IMR-90 (cell line): ENCODE measurements at regions not wholly inside any gene's neighbourhood (a gene's known extent, or its start where the extent isn't known, plus 50 kb on each side); places are given as distances from the start of the nearest gene placed in this dataset.

Source experiments
- ATAC-seq: fragments of 200-7000 bp; cut with Tn5 transposase; 2 replicates; pipeline ENCODE4 v1.9.1; 2020; ENCODE audit warnings: low read depth, mild to moderate bottlenecking, moderate library complexity
- BruUV-seq: library from RNA; stranded (reverse); fragments of 400-500 nt; replicated peaks from 2 replicates; lab custom pipeline; 2021; lab: Mats Ljungman, UMichigan
- CTCF ChIA-PET: fragments of 300-600 bp; formaldehyde crosslinking; extraction: SDS; loops from one replicate; lab custom pipeline; 2021; ENCODE audit warnings: antibody characterized with exemption; lab: Yijun Ruan, JAX
- POLR2A ChIA-PET: fragments of 300-600 bp; sonication (Branson Sonifier 250); formaldehyde crosslinking; loops from one replicate; lab custom pipeline; 2022; ENCODE audit warnings: antibody characterized with exemption; ENCODE audit not compliant: unreplicated experiment; lab: Charles Lee
- DNase-seq: peaks from one replicate; pipeline ENCODE4 v3.0.0; 2013
- H2AFZ ChIP-seq: replicated peaks from 2 replicates; pipeline ENCODE3; 2013; ENCODE audit warnings: low read length, mild to moderate bottlenecking; ENCODE audit not compliant: poor library complexity
- H2AK5ac ChIP-seq: 2 replicates; pipeline ENCODE4 v1.6.1; 2013; ENCODE audit warnings: low read depth, low read length, inconsistent platforms
- H2AK9ac ChIP-seq: replicated peaks from 2 replicates; pipeline ENCODE3; 2013; ENCODE audit warnings: mild to moderate bottlenecking, low read depth, low read length, moderate library complexity; ENCODE audit not compliant: poor library complexity
- H2BK120ac ChIP-seq: 2 replicates; pipeline ENCODE4 v1.6.1; 2013; ENCODE audit warnings: low read depth, low read length, inconsistent platforms
- H2BK15ac ChIP-seq: 3 replicates; pipeline ENCODE4 v1.6.1; 2013; ENCODE audit warnings: low read depth, low read length, inconsistent platforms
- H2BK20ac ChIP-seq: 2 replicates; pipeline ENCODE4 v1.6.1; 2013; ENCODE audit warnings: low read depth, mild to moderate bottlenecking, inconsistent platforms, low read length, moderate library complexity
- H2BK5ac ChIP-seq: 2 replicates; pipeline ENCODE4 v1.6.1; 2013; ENCODE audit warnings: mild to moderate bottlenecking, low read depth, low read length, inconsistent platforms; ENCODE audit not compliant: poor library complexity, severe bottlenecking
- H3K14ac ChIP-seq: replicated peaks from 2 replicates; pipeline ENCODE4 v1.6.1; 2013; ENCODE audit warnings: low read depth, low read length, inconsistent platforms
- H3K18ac ChIP-seq: 2 replicates; pipeline ENCODE4 v1.6.1; 2013; ENCODE audit warnings: low read depth, low read length, control low read depth
- H3K23ac ChIP-seq: 2 replicates; pipeline ENCODE4 v1.6.1; 2013; ENCODE audit warnings: low read depth, low read length, inconsistent platforms
- H3K27ac ChIP-seq: 2 replicates; pipeline ENCODE4 v1.5.1; 2013; ENCODE audit warnings: mild to moderate bottlenecking, control low read depth, low read length; ENCODE audit not compliant: insufficient read depth
- H3K27me3 ChIP-seq: 2 replicates; pipeline ENCODE4 v1.6.1; 2013; ENCODE audit warnings: low read length; ENCODE audit not compliant: control insufficient read depth, insufficient read depth
- H3K36me3 ChIP-seq: 2 replicates; pipeline ENCODE4 v1.6.1; 2013; ENCODE audit warnings: low read length, mixed read lengths; ENCODE audit not compliant: control insufficient read depth, insufficient read depth
- H3K4ac ChIP-seq: 2 replicates; pipeline ENCODE4 v1.6.1; 2013; ENCODE audit warnings: low read depth, low read length, inconsistent platforms
- H3K4me1 ChIP-seq: 2 replicates; pipeline ENCODE4 v1.6.1; 2013; ENCODE audit warnings: low read length, mixed read lengths; ENCODE audit not compliant: control insufficient read depth, insufficient read depth
- H3K4me2 ChIP-seq: 2 replicates; pipeline ENCODE4 v1.6.1; 2013; ENCODE audit warnings: low read depth, mild to moderate bottlenecking, control low read depth, low read length, moderate library complexity
- H3K4me3 ChIP-seq: 2 replicates; pipeline ENCODE4 v1.5.1; 2013; ENCODE audit warnings: low read depth, mild to moderate bottlenecking, control low read depth, low read length, moderate library complexity; ENCODE audit not compliant: insufficient read depth
- H3K56ac ChIP-seq: 2 replicates; pipeline ENCODE4 v1.6.1; 2013; ENCODE audit warnings: low read length, inconsistent platforms; ENCODE audit not compliant: insufficient read depth; ENCODE audit errors: extremely low read depth
- H3K79me1 ChIP-seq, 2 experiments: 2 replicates each; pipeline ENCODE4 v1.6.1; 2013; ENCODE audit warnings: low read length in 2 of 2, inconsistent platforms in 1 of 2, low read depth in 1 of 2
- H3K9ac ChIP-seq: 2 replicates; pipeline ENCODE4 v1.6.1; 2013; ENCODE audit warnings: low read depth, low read length, control low read depth
- H3K9me1 ChIP-seq: 2 replicates; pipeline ENCODE4 v1.6.1; 2013; ENCODE audit warnings: low read length, inconsistent platforms; ENCODE audit not compliant: insufficient read depth
- H3K9me3 ChIP-seq: 2 replicates; pipeline ENCODE4 v1.6.1; 2013; ENCODE audit warnings: low read length; ENCODE audit not compliant: control insufficient read depth, insufficient read depth
- H4K20me1 ChIP-seq: 2 replicates; pipeline ENCODE4 v1.6.1; 2013; ENCODE audit warnings: low read length, inconsistent platforms; ENCODE audit not compliant: insufficient read depth
- H4K5ac ChIP-seq: 2 replicates; pipeline ENCODE4 v1.6.1; 2013; ENCODE audit warnings: mild to moderate bottlenecking, low read depth, low read length, control low read depth
- H4K8ac ChIP-seq, 2 experiments: 2 replicates each; pipeline ENCODE4 v1.6.1; 2013; ENCODE audit warnings: low read depth in 2 of 2, low read length in 2 of 2, control low read depth in 1 of 2, inconsistent platforms in 1 of 2
- H4K91ac ChIP-seq: 2 replicates; pipeline ENCODE4 v1.6.1; 2013; ENCODE audit warnings: low read depth, low read length, inconsistent platforms; ENCODE audit not compliant: insufficient read depth
- BHLHE40 ChIP-seq: fragments of 150-350 bp; IDR thresholded peaks from 2 replicates; pipeline ENCODE4 v1.6.1; 2016; ENCODE audit warnings: mild to moderate bottlenecking, low read depth, low read length
- CEBPB ChIP-seq: IDR thresholded peaks from 2 replicates; pipeline ENCODE4 v1.6.1; 2012; ENCODE audit warnings: low read depth, low read length, improper control_type of control experiment
- CHD1 ChIP-seq: IDR thresholded peaks from 2 replicates; pipeline ENCODE4 v1.6.1; 2012; ENCODE audit warnings: low read depth, low read length, improper control_type of control experiment
- FOS ChIP-seq: fragments of 150-350 bp; IDR thresholded peaks from 2 replicates; pipeline ENCODE4 v1.6.1; 2016; ENCODE audit warnings: low read depth, low read length
- MAFK ChIP-seq: IDR thresholded peaks from 2 replicates; pipeline ENCODE4 v1.6.1; 2012; ENCODE audit warnings: low read depth, low read length, improper control_type of control experiment
- MAZ ChIP-seq: IDR thresholded peaks from 2 replicates; pipeline ENCODE4 v1.6.1; 2012; ENCODE audit warnings: low read depth, mild to moderate bottlenecking, low read length, improper control_type of control experiment, moderate library complexity, borderline replicate concordance
- NFE2L2 ChIP-seq: fragments of 150-350 bp; IDR thresholded peaks from 2 replicates; pipeline ENCODE4 v1.6.1; 2016; ENCODE audit warnings: low read depth, mild to moderate bottlenecking, low read length
- POLR2A ChIP-seq: IDR thresholded peaks from 2 replicates; pipeline ENCODE4 v1.6.1; 2012; ENCODE audit warnings: mild to moderate bottlenecking, low read depth, low read length
- RAD21 ChIP-seq: IDR thresholded peaks from 2 replicates; pipeline ENCODE4 v1.6.1; 2012; ENCODE audit warnings: low read length, improper control_type of control experiment
- RFX5 ChIP-seq: IDR thresholded peaks from 2 replicates; pipeline ENCODE4 v1.8.0; 2012; ENCODE audit warnings: low read depth, mild to moderate bottlenecking, low read length, moderate library complexity
- WGBS, 2 experiments: methylation state at CpG; one replicate each; pipeline versions ENCODE4 v1.1.5 to v1.1.7; 2013; ENCODE audit warnings: missing lambda C conversion rate in 2 of 2; ENCODE audit not compliant: insufficient read length in 1 of 2; ENCODE audit errors: extremely low coverage in 2 of 2; 5-methylcytosine and 5-hydroxymethylcytosine counted together
- dilution Hi-C: fragments of 300-500 bp; cut with HindIII; formaldehyde crosslinking; loops from one replicate; pipeline ENCODE4 v1.14.3; 2018; ENCODE audit warnings: low sequenced_read_pairs; ENCODE audit not compliant: unreplicated experiment
- in situ Hi-C: fragments of 300-500 bp; cut with MboI; formaldehyde crosslinking; loops from 3 replicates; pipeline ENCODE4 v1.14.3; 2019; ENCODE audit warnings: low sequenced_read_pairs, inconsistent platforms, mixed read lengths
- intact Hi-C: fragments of 100-400 bp; cut with micrococcal nuclease; formaldehyde crosslinking; loops from 2 replicates; pipeline ENCODE4 v1.10.0; 2022
- TF ChIP-seq, protein P1 (sequence below): fragments of 150-350 bp; IDR thresholded peaks from 2 replicates; pipeline ENCODE4 v1.6.1; 2016; ENCODE audit warnings: low read depth, mild to moderate bottlenecking, low read length, moderate library complexity, borderline replicate concordance
- TF ChIP-seq, protein P2 (sequence below): conservative IDR thresholded peaks from 2 replicates; pipeline ENCODE4 v1.5.1; 2012; ENCODE audit warnings: mild to moderate bottlenecking, low read depth, low read length, improper control_type of control experiment

DNA sequence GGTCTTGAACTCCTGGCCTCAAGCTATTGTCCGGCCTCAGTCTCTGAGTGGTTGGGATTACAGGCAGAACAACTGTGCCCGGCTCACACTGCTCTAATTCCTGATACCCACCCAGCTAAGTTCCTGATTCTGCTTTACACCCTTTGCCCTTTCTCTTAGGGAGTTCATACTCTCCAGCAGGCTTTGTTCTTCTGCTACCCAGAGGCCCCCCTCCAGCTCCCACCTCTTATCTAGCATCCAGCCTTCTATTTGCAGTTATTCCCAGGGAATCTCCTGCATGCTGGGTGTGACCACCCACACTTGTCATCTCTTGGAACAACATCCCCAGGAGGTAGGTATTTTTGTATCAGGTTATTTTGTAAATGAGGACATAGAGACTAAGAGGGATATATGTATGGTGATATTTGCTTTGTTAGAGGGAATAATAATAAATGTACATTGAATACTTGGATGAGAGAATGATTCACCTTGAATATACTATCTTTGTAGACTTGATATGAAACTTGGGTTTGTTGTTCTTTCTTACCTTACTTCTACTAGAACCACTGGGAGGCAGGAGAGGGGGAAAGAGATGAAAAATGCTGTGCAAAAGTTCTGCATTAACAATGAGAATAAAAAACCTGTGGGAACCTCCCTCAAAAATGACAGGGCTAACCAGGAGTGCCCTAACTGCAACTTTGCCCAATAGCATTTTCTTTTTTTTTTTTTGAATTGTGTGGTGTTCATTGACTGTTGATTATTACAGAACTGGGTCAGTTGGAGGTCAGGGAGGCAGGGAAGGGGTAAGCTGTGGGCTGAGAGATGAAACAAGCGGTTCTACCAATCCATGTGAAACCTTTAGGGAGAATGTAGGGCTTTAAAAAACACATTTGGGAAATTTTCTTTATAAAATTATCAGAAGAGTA lies 157.4 kb downstream of the SPRY1 start:
- DNase-seq (no peak), ATAC-seq (no peak)
- Histone ChIP-seq H2BK120ac (no peak overlapping the region), H3K4me3 (no peak overlapping the region), H3K18ac (no peak overlapping the region), H3K56ac (no peak overlapping the region), H3K27ac (no peak overlapping the region), H3K27me3 (no peaks in the 10 kb centered on the region), H3K9me1 (peaks cover 4% of the 10 kb centered on the region; the same call in 1 of the 2 replicates), H2AK5ac (no peak overlapping the region), H4K5ac (no peak overlapping the region), H2AK9ac (no peak overlapping the region), H3K14ac (no peak overlapping the region), H3K4ac (no peak overlapping the region), H4K20me1 (no peaks in the 10 kb centered on the region), H4K8ac (no peak overlapping the region), H2BK15ac (no peak overlapping the region), H2BK5ac (no peak overlapping the region), H3K79me1 (no peaks in the 10 kb centered on the region), H3K9ac (no peak overlapping the region), H3K4me1 (peaks cover 16% of the 10 kb centered on the region), H2AFZ (no peak overlapping the region), H4K91ac (no peak overlapping the region), H3K9me3 (peaks cover 4% of the 10 kb centered on the region), H2BK20ac (no peak overlapping the region), H3K23ac (no peak overlapping the region), H3K36me3 (no peaks in the 10 kb centered on the region), H3K4me2 (no peak overlapping the region)
- in situ Hi-C loops (no loop called here), dilution Hi-C loops (no loop called here), intact Hi-C loops (no loop called here)
- no CpG with 5 or more reads among the region's 3 CpGs for WGBS, 2 experiments
- CTCF ChIA-PET, result no interaction called here
- TF ChIP-seq, protein P1, sequence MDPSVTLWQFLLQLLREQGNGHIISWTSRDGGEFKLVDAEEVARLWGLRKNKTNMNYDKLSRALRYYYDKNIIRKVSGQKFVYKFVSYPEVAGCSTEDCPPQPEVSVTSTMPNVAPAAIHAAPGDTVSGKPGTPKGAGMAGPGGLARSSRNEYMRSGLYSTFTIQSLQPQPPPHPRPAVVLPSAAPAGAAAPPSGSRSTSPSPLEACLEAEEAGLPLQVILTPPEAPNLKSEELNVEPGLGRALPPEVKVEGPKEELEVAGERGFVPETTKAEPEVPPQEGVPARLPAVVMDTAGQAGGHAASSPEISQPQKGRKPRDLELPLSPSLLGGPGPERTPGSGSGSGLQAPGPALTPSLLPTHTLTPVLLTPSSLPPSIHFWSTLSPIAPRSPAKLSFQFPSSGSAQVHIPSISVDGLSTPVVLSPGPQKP, result no peak
- TF ChIP-seq FOS (no peak), RAD21 (no peak), NFE2L2 (no peak), BHLHE40 (no peak), MAFK (no peak), CEBPB (no peak), MAZ (no peak), CHD1 (no peak), POLR2A (no peak), RFX5 (no peak)
- TF ChIP-seq, protein P2, sequence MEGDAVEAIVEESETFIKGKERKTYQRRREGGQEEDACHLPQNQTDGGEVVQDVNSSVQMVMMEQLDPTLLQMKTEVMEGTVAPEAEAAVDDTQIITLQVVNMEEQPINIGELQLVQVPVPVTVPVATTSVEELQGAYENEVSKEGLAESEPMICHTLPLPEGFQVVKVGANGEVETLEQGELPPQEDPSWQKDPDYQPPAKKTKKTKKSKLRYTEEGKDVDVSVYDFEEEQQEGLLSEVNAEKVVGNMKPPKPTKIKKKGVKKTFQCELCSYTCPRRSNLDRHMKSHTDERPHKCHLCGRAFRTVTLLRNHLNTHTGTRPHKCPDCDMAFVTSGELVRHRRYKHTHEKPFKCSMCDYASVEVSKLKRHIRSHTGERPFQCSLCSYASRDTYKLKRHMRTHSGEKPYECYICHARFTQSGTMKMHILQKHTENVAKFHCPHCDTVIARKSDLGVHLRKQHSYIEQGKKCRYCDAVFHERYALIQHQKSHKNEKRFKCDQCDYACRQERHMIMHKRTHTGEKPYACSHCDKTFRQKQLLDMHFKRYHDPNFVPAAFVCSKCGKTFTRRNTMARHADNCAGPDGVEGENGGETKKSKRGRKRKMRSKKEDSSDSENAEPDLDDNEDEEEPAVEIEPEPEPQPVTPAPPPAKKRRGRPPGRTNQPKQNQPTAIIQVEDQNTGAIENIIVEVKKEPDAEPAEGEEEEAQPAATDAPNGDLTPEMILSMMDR, result no peak
- BruUV-seq, result no TSS peak
- POLR2A ChIA-PET, result no interaction called here
